ENCODE measurements at regions not wholly inside any gene's neighbourhood (a gene's known extent, or its start where the extent isn't known, plus 50 kb on each side); places are given as distances from the start of the nearest gene placed in this dataset.

DNA sequence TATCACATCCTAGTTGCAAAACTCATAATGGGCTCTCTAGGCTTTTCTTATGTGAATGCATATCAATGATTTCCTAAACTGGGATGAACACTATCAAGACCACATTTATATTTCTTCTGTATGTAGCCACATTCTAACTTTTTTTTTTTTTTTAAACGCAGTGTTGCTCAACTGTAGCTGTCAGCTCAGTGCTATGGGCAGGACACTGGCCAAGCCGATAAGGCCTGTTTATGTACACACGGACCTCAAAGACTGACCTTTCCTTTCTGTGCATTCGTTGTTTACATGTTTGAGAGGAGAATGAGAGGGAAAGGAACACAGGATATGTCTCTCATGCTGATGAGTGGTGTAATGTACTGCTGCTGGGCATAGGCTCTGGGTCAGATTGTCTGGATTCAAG is 75.1 kb upstream of the B3GAT2 start:
- TF ChIP-seq, protein P1, sequence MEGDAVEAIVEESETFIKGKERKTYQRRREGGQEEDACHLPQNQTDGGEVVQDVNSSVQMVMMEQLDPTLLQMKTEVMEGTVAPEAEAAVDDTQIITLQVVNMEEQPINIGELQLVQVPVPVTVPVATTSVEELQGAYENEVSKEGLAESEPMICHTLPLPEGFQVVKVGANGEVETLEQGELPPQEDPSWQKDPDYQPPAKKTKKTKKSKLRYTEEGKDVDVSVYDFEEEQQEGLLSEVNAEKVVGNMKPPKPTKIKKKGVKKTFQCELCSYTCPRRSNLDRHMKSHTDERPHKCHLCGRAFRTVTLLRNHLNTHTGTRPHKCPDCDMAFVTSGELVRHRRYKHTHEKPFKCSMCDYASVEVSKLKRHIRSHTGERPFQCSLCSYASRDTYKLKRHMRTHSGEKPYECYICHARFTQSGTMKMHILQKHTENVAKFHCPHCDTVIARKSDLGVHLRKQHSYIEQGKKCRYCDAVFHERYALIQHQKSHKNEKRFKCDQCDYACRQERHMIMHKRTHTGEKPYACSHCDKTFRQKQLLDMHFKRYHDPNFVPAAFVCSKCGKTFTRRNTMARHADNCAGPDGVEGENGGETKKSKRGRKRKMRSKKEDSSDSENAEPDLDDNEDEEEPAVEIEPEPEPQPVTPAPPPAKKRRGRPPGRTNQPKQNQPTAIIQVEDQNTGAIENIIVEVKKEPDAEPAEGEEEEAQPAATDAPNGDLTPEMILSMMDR (IDR thresholded peaks at IDR 0.05; ENCODE audit: insufficient read depth, low read length, poor library complexity, severe bottlenecking) = no peak
- no peak for TF ChIP-seq EZH2phosphoT487 (conservative IDR thresholded peaks at IDR 0.05; ENCODE audit: low read length)
- H3K9me3 ChIP-seq (ENCODE audit: insufficient read depth, low read length) = no peaks in the 10 kb centered on the region
- no peaks in the 10 kb centered on the region for H3K36me3 ChIP-seq (ENCODE audit: low read length)
- H3K27me3 ChIP-seq (ENCODE audit: low read length) = no peaks in the 10 kb centered on the region
- H2AFZ ChIP-seq (ENCODE audit: low read depth, low read length, severe bottlenecking) = no peak overlapping the region
- no peaks in the 10 kb centered on the region for H3F3A ChIP-seq (ENCODE audit: insufficient read depth)
- H3K4me2 ChIP-seq (ENCODE audit: low read depth, low read length, poor library complexity, severe bottlenecking) = no peak overlapping the region
- no peaks in the 10 kb centered on the region for H4K20me1 ChIP-seq (ENCODE audit: low read depth, low read length)
- H3K79me2 ChIP-seq (ENCODE audit: insufficient read depth, low read length) = no peaks in the 10 kb centered on the region
- no peak overlapping the region for H3K9ac ChIP-seq (ENCODE audit: low read length)
- H3K9me2 ChIP-seq (replicated peaks; ENCODE audit: insufficient read depth, low read length) = no peaks in the 10 kb centered on the region
- H3K27ac ChIP-seq (ENCODE audit: low read depth, low read length) = no peak overlapping the region
- H3K4me3 ChIP-seq (ENCODE audit: insufficient read depth, low read length, poor library complexity, severe bottlenecking) = no peak overlapping the region

DNA sequence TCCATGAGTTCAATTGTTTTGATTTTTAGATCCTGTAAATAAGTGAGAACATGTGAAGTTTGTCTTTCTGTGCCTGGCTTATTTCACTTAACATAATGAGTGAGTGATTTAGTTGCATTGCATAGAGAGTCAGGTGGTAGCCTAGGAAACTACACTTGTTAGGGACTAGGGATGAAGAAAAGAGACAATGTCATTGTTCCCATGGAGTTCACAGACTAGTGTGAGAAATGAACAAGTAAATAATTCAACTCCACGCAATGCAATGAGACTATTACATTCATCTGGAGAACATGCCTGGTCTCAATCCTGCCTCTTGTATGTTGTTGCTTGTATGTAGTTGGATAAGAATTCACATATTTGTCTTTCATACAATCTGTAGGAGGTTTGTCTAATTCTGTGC is 76.3 kb upstream of the B3GAT2 start:
- no peaks in the 10 kb centered on the region for H3K9me2 ChIP-seq (replicated peaks; ENCODE audit: insufficient read depth, low read length)
- H3K79me2 ChIP-seq (ENCODE audit: insufficient read depth, low read length) = no peaks in the 10 kb centered on the region
- no peak overlapping the region for H2AFZ ChIP-seq (ENCODE audit: low read depth, low read length, severe bottlenecking)
- no peak overlapping the region for H3K9ac ChIP-seq (ENCODE audit: low read length)
- no peaks in the 10 kb centered on the region for H4K20me1 ChIP-seq (ENCODE audit: low read depth, low read length)
- H3K27ac ChIP-seq (ENCODE audit: low read depth, low read length) = no peak overlapping the region
- TF ChIP-seq, protein P1 (IDR thresholded peaks at IDR 0.05; ENCODE audit: insufficient read depth, low read length, poor library complexity, severe bottlenecking) = no peak
- no peak for TF ChIP-seq EZH2phosphoT487 (conservative IDR thresholded peaks at IDR 0.05; ENCODE audit: low read length)
- no peak overlapping the region for H3K4me3 ChIP-seq (ENCODE audit: insufficient read depth, low read length, poor library complexity, severe bottlenecking)
- no peak overlapping the region for H3K4me2 ChIP-seq (ENCODE audit: low read depth, low read length, poor library complexity, severe bottlenecking)
- H3K36me3 ChIP-seq (ENCODE audit: low read length) = no peaks in the 10 kb centered on the region
- no peaks in the 10 kb centered on the region for H3K27me3 ChIP-seq (ENCODE audit: low read length)
- H3K9me3 ChIP-seq (ENCODE audit: insufficient read depth, low read length) = no peaks in the 10 kb centered on the region
- no peaks in the 10 kb centered on the region for H3F3A ChIP-seq (ENCODE audit: insufficient read depth)

DNA sequence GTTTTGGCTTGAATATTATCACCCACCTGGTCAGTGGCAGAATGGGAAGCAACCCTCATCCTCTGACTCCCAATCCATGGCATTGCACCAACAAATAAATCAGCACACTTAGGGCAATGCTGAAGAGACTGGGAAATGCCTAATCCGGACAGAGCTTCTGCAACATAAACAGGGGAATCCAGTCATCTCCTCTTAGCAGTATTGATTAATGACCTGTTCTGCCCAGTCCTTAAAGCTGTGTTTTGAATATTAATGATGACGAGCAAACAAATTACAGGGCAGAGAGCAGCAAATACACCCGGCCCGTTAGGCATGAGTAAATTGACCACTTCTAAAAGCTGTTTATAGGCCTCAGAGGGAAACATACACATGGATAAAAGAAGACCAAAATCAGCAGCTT is 77.0 kb upstream of the B3GAT2 start:
- no peaks in the 10 kb centered on the region for H3K9me3 ChIP-seq (ENCODE audit: insufficient read depth, low read length)
- no peak overlapping the region for H3K9ac ChIP-seq (ENCODE audit: low read length)
- no peaks in the 10 kb centered on the region for H4K20me1 ChIP-seq (ENCODE audit: low read depth, low read length)
- H3K4me3 ChIP-seq (ENCODE audit: insufficient read depth, low read length, poor library complexity, severe bottlenecking) = no peak overlapping the region
- H2AFZ ChIP-seq (ENCODE audit: low read depth, low read length, severe bottlenecking) = no peak overlapping the region
- no peak overlapping the region for H3K4me2 ChIP-seq (ENCODE audit: low read depth, low read length, poor library complexity, severe bottlenecking)
- no peaks in the 10 kb centered on the region for H3K79me2 ChIP-seq (ENCODE audit: insufficient read depth, low read length)
- H3K36me3 ChIP-seq (ENCODE audit: low read length) = no peaks in the 10 kb centered on the region
- H3K27me3 ChIP-seq (ENCODE audit: low read length) = no peaks in the 10 kb centered on the region
- H3F3A ChIP-seq (ENCODE audit: insufficient read depth) = no peaks in the 10 kb centered on the region
- H3K27ac ChIP-seq (ENCODE audit: low read depth, low read length) = no peak overlapping the region
- H3K9me2 ChIP-seq (replicated peaks; ENCODE audit: insufficient read depth, low read length) = no peaks in the 10 kb centered on the region
- no peak for TF ChIP-seq EZH2phosphoT487 (conservative IDR thresholded peaks at IDR 0.05; ENCODE audit: low read length)
- TF ChIP-seq, protein P1 (IDR thresholded peaks at IDR 0.05; ENCODE audit: insufficient read depth, low read length, poor library complexity, severe bottlenecking) = no peak

All from SU-DHL-6 (cell line).